HG03060 (cell line): ENCODE measurements at regions not wholly inside any gene's neighbourhood (a gene's known extent, or its start where the extent isn't known, plus 50 kb on each side); places are given as distances from the start of the nearest gene placed in this dataset.
"Not testable (repeated sequence)": the region's sequence is repeated elsewhere in the genome, so short reads cannot be mapped to it uniquely, and the experiment has no call there.

Experiments used
- ATAC-seq: cut with Tn5 transposase; IDR thresholded peaks from one replicate; pipeline ENCODE4 v1.9.1; 2021; ENCODE audit warnings: low read depth, moderate number of reproducible peaks; ENCODE audit not compliant: unreplicated experiment

DNA sequence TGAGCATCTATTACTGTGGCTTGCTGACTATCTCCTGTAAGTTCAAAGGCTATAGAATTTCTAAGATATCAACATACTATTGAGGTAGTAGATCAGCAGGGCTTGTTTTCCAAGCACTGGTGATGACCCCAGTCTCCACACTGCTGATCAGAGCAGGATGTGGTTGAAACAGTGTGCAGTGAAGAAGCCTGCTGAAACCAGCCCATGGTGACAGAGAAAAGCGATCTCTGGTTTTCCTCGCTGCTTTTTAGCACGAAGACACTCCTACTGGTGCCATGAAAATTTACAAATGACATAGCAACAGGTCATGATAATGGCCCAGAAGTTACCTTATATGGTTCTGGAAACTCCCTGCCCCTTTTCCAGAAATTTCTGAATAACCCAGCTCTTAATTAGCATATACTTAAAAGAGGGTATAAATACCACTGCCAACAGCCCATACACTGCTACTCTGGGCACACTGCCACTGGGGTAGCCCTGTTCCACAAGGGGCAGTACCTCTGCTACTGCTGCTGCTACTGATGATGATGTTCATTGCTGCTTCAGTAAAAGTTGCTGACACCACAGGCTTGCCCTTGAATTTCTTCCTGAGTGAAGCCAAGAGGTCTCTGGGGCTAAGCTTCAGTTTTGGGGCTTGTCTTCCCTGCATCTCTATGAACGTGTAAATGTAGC is 1689.5 kb upstream of the PCDH10 start:
- ATAC-seq = peak; percentile 59

GRCh38 chr4:131470360-131470759 is 1678.7 kb upstream of the PCDH10 start:
- no peak for ATAC-seq

- ATAC-seq = no peak
These were observed 1660.3 kb upstream of the PCDH10 start for GRCh38 chr4:131488772-131489171.

- not testable (repeated sequence) for ATAC-seq
These were observed 1652.9 kb upstream of the PCDH10 start for GRCh38 chr4:131496211-131496610.

GRCh38 chr4:131499141-131499873 is 1649.8 kb upstream of the PCDH10 start:
- ATAC-seq = no peak

- ATAC-seq = no peak
These were observed 1639.6 kb upstream of the PCDH10 start for GRCh38 chr4:131509521-131509920.

- ATAC-seq = no peak
These were observed 1622.4 kb upstream of the PCDH10 start for GRCh38 chr4:131526686-131527085.

DNA sequence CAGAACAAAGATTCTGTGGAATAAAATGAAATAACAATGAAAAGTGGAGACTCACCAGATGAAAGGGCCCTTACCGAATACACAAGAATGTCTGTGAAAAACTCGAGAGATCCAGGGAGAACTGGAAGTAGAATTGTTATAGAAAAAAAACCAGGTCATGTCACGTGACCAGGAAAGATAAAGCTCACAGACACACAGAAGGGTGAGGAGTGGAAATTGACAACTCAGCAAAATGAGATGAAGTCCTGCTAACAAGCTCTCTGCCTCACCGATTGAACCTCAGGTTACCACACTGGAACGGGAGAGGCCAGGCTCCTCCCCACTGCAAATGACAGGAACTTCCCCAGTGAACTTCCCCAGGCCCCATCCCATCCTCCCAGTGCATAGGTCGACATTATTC is 1618.0 kb upstream of the PCDH10 start:
- ATAC-seq = no peak

DNA sequence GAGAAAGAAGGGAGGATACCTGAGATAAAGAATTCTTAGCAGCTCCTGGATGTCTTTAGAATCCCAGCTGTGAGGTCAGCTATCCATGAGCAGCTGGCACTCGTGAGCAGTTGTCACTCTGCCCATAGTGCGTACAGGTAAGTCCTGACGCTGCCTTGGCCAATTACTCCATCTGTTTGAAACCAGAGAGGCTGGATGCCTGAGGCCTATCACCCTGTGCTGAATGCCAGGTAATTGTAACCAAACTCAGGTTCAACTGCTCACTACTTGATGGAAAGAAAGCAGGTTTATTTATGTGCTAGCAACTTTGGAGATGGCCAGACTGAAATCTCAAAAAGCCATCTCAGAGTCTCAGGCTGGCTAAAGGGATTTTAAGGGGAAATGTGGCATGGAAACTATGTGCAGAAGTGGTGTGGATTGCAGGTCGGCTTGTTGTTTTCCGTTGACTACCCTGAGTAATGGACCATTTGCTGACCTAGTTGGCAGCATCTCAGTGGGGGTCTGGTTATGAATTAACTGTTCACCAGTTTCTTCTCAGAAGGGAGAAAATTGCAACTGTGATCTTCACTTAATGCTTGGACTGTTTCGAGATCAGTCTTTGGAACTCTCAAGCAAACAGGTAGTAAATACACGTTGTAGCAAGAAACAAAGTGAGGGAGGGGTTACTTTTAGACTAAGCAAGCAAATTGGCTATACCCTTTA is 1614.0 kb upstream of the PCDH10 start:
- no peak for ATAC-seq

- no peak for ATAC-seq
These were observed 1608.8 kb upstream of the PCDH10 start for GRCh38 chr4:131540256-131540655.

DNA sequence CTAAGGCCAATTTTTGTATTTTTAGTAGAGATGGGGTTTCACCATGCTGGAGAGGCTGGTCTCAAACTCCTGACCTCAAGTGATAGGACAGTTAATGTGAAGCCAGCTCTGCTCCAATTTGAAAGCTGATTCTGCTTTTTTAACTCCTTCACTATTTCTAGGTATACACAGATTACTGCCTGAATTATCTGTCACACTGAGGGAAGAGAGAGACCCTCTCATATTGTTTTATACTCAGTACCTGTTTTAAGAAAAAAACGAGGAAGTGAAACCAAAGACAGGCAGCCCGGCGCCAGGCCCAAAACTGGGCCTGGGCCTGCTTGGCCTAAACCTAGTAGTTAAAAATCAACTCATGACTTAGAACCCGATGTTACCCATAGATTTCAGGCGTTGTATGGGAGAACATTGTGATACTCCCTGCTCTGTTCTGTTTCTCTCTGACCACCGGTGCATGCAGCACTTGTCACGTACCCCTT is 1601.5 kb upstream of the PCDH10 start:
- ATAC-seq = peak; percentile 90

DNA sequence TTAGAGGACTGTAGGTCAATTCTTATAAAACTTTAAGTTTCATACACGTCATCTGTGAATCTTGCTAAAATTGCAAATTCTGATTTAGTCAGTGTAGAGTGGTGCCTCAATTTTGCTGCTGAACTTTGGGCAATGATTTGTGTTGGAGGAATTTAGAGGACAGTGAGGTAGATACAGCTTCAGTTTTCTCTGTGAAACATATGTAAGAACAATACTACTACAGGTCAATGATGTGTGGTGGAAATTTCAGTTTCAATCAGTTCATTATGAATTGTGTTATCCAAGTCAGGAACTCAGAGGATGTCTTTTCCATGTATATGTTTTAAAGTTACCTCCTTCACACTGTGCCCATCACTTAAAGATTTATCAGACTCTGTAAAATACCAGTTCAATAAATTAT is 1597.8 kb upstream of the PCDH10 start:
- no peak for ATAC-seq

DNA sequence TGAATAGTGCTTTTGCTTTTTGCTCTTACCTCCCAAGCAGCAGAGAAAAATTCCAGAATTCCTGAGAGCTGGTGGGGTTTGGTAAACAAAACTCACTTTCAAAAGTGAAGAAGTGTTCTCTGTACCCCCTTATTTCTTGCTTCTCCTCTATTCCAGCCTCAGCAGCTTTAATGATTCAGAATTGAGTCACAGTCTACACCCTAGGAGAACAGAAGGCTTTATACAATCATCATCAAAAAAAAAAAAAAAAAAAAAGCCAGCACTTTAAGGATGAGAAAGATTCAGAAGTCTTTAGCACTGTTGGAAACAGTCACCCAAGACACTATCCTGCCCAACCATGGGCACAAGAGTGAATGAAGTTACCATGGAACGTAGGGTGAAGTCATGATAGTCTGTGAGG is 1583.1 kb upstream of the PCDH10 start:
- ATAC-seq = no peak

GRCh38 chr4:131584587-131584986 is 1564.5 kb upstream of the PCDH10 start:
- ATAC-seq = no peak

DNA sequence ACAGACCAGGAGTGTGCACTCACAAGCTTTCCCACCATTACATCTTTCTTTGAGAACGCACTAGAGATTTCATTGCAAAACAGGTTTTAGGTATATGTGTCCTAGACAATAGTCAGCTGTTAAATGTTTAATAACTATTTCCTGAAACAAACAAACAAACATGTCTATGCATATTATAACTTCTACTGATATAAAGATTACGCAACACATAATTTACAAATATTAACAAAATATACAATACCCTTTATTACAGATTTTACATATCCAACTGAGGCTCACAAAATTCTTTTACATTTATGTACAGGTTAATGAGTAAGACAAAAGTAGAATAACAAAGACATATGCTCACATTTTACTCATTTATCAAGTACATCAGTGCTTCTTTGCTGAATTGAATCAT is 1554.0 kb upstream of the PCDH10 start:
- no peak for ATAC-seq

- ATAC-seq = no peak
These were observed 1545.4 kb upstream of the PCDH10 start for GRCh38 chr4:131603705-131604104.

DNA sequence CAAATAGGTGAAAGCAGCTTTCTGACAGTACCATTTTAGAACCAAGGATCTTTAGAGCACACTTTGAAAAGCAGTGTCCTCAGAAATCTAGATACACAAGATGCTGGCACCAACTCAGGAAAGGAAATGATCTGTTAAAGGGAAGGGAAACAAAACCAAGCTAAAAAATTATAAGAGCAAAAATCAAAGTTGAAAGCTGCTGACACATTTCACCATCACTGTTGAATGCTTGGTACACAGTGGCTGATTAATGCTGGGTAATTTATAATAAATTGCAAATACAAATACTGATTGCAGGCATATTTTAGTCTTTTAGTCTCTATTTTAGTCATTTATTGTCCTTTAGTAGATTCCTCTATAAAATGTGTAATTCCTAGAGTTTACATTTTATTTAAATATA is 1540.1 kb upstream of the PCDH10 start:
- ATAC-seq = no peak

DNA sequence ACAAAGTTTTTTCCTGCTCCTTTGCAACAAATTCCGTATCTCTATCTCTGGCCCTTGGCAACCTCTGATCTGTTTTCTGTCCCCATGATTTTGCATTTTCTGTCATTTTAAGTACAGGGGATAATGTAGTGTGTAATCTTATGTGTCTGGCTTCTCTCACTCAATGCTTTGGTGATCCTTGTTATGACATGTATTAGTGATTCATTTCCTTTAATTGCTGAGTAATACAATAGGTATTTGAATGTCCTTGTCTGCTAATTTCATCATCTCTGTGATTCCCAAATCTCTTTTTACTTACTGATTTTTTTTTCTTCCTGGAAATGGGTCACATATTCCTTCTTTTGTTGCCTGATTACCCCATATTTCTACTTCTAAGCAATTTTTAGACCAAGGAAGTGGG is 1538.6 kb upstream of the PCDH10 start:
- ATAC-seq = not testable (repeated sequence)

GRCh38 chr4:131613086-131613823 is 1535.8 kb upstream of the PCDH10 start:
- peak; percentile 16 for ATAC-seq

DNA sequence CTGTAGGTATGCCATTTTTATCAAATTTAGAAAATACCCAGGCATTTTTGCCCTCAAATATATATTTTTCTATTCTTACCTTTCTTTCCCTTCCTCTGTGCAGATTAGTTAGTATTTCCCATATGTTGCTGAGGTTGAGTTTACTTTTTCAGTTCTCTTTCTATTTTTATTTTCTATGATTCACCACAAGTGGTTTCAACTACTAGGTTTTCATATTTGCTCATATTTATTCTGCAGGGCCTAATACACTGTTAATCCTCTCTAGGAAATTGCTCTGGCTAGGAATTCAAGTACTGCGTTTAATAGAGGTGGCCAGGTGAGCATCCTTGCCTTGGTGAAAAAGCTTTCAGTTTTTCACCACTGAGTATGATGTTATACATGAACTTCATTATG is 1535.3 kb upstream of the PCDH10 start:
- ATAC-seq = peak; percentile 99

- ATAC-seq = no peak
These were observed 1516.2 kb upstream of the PCDH10 start for GRCh38 chr4:131632877-131633276.
